ENCODE measurements at regions not wholly inside any gene's neighbourhood (a gene's known extent, or its start where the extent isn't known, plus 50 kb on each side); places are given as distances from the start of the nearest gene placed in this dataset.
A peak's percentile ranks its signal among the peaks of the same experiment; 100 is the strongest.
"Not testable (repeated sequence)": the region's sequence is repeated elsewhere in the genome, so short reads cannot be mapped to it uniquely, and the experiment has no call there.

DNA sequence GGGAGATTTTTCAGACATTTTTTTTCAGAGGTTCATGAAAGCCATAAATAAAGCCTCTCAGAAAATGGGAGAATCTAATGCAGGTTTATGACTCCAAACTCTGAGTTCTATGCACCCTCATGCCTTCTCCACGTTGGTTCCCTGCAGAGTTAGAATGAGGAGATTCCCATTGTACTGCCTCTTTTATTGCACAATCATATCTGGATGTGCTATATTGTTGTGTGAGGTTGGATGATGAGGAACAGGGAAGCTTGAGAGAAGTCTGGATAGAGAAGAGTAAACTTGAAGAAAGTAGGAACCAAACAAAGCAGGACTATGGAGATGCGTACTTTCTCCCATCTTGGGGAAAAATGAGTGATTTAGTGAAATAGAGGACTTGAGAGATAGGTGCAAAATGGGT, 178.8 kb downstream of the PDCD6IP start:
- no peak for DNase-seq
- TF ChIP-seq, protein P1, sequence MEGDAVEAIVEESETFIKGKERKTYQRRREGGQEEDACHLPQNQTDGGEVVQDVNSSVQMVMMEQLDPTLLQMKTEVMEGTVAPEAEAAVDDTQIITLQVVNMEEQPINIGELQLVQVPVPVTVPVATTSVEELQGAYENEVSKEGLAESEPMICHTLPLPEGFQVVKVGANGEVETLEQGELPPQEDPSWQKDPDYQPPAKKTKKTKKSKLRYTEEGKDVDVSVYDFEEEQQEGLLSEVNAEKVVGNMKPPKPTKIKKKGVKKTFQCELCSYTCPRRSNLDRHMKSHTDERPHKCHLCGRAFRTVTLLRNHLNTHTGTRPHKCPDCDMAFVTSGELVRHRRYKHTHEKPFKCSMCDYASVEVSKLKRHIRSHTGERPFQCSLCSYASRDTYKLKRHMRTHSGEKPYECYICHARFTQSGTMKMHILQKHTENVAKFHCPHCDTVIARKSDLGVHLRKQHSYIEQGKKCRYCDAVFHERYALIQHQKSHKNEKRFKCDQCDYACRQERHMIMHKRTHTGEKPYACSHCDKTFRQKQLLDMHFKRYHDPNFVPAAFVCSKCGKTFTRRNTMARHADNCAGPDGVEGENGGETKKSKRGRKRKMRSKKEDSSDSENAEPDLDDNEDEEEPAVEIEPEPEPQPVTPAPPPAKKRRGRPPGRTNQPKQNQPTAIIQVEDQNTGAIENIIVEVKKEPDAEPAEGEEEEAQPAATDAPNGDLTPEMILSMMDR (IDR thresholded peaks at IDR 0.05): no peak
- TF ChIP-seq POLR2A (IDR thresholded peaks at IDR 0.05): no peak
- H3K4me3 ChIP-seq: no peak overlapping the region
- H3K9me3 ChIP-seq: no peaks in the 10 kb centered on the region
- no peaks in the 10 kb centered on the region for H3K36me3 ChIP-seq
- no peaks in the 10 kb centered on the region for H3K27me3 ChIP-seq
- H3K4me1 ChIP-seq: no peaks in the 10 kb centered on the region
- no peak overlapping the region for H3K27ac ChIP-seq

DNA sequence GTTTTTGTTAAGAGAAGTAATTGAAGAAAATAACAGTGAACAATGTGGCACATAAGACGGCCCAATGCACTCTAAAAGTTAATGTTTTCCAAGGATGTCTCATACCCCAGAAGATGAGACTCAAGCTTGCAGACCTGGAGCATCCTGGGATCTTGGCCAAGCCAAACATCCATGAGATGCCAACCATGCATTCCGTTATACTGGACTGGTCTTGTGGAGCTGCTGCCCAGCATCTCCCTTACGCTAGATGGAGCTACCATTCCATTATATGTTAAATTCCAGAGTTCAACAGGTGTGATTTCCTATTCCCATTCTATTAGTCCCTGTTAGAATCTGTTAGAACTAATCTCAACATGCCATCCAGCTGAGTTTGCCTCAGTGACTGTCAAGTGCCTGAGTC, 181.8 kb downstream of the PDCD6IP start:
- H3K4me1 ChIP-seq: no peaks in the 10 kb centered on the region
- DNase-seq: no peak
- H3K36me3 ChIP-seq: no peaks in the 10 kb centered on the region
- no peaks in the 10 kb centered on the region for H3K9me3 ChIP-seq
- H3K27me3 ChIP-seq: no peaks in the 10 kb centered on the region
- no peak overlapping the region for H3K27ac ChIP-seq
- TF ChIP-seq POLR2A (IDR thresholded peaks at IDR 0.05): no peak
- TF ChIP-seq, protein P1 (IDR thresholded peaks at IDR 0.05): peak in 4 of 6 experiments; percentile 16 to 60 (median 54)
- no peak overlapping the region for H3K4me3 ChIP-seq

DNA sequence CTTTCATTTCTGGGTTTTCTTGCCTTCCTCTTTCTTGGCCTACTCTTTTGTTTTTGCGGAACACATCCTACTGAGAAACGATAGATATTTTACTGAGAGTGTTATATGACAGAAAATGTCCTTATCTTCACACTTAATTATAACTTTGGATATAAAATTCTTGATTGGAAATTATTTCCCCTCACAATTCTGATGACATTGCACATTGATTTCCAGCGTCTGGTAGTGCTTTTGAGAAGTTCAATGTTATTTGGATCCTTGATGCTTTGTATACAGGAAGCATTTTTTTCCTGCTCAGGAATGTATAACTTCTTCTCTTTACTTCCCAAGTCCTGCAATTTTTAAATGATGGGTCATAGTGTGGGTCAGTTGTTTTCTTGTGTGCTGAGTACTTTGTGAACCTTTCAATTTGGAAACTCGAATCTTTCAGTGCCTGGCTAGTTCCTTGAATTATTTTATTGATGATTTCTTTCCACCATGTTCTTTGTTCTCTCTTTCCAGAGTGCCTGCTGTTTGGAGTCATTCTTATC, 183.9 kb downstream of the PDCD6IP start:
- TF ChIP-seq, protein P1 (IDR thresholded peaks at IDR 0.05): no peak
- no peak for TF ChIP-seq POLR2A (IDR thresholded peaks at IDR 0.05)
- Histone ChIP-seq H3K27me3 (no peaks in the 10 kb centered on the region), H3K9me3 (no peaks in the 10 kb centered on the region), H3K4me3 (no peak overlapping the region), H3K27ac (no peak overlapping the region), H3K36me3 (no peaks in the 10 kb centered on the region), H3K4me1 (no peaks in the 10 kb centered on the region)
- DNase-seq: no peak

DNA sequence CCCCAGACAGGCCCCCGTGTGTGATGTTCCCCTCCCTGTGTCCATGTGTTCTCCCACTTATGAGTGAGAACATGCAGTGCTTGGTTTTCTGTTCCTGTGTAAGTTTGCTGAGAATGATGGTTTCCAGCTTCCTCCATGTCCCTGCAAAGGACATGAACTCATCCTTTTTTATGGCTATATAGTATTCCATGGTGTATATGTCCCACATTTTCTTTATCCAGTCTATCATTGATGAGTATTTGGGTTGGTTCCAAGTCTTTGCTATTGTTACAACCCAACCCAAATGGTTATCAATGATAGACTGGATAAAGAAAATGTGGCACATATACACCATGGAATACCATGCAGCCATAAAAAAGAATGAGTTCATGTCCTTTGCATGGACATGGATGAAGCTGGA, 184.5 kb downstream of the PDCD6IP start:
- not testable (repeated sequence) for H3K9me3 ChIP-seq, DNase-seq, H3K27me3 ChIP-seq, H3K36me3 ChIP-seq, H3K27ac ChIP-seq, H3K4me3 ChIP-seq, H3K4me1 ChIP-seq

DNA sequence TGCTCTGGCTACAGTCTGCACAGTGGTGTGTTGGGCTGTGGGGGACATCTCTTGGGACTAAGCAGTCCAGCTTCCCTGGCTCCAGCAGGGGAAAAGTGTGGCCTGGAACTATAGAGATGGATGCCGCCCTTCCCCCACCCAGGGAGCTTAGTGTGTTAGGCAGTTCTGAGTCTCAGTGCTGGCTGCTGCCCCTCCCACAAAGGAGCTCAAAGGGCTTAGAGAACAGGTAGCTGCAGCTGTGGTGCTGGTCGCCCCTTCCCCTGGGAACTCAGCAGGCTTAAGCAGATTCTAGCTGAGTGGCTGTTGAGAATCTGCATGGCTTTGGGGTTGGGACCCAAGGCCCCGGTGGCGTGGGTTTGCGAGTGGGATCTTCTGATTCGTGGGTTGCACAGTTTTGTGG, 190.8 kb downstream of the PDCD6IP start:
- no peaks in the 10 kb centered on the region for H3K9me3 ChIP-seq
- no peak overlapping the region for H3K27ac ChIP-seq
- no peaks in the 10 kb centered on the region for H3K36me3 ChIP-seq
- no peaks in the 10 kb centered on the region for H3K4me1 ChIP-seq
- no peak for DNase-seq
- TF ChIP-seq, protein P1 (IDR thresholded peaks at IDR 0.05): no peak
- no peak for TF ChIP-seq POLR2A (IDR thresholded peaks at IDR 0.05)
- no peak overlapping the region for H3K4me3 ChIP-seq
- H3K27me3 ChIP-seq: no peaks in the 10 kb centered on the region

DNA sequence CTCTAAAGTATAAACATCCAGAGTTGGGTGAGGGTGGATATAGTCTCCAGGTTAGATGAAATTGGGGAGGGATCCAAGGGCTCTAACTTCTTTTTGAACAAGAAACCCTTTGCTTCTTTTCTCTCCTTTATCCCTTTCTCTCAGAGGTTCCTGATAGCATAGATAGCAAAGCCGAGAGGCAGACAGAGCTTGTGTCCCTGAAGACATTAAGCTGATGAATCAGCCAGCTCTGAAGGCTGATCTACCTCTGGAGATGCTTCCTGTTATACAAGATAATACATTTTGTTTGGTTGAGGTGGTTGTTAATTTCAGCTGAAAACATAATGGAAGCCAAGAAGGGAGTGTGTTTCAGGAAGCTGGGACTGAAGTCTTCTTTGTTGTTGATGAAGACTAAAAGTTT, 193.2 kb downstream of the PDCD6IP start:
- Histone ChIP-seq H3K36me3 (no peaks in the 10 kb centered on the region), H3K9me3 (peaks cover 0 to 9% (median 3%) of the 10 kb centered on the region in 4 donors), H3K27me3 (no peaks in the 10 kb centered on the region), H3K4me3 (no peak overlapping the region), H3K4me1 (no peaks in the 10 kb centered on the region), H3K27ac (no peak overlapping the region)
- TF ChIP-seq, protein P1 (IDR thresholded peaks at IDR 0.05): no peak
- TF ChIP-seq POLR2A (IDR thresholded peaks at IDR 0.05): no peak
- no peak for DNase-seq

Measured in Peyer's patch (tissue), 4 donors.